Stimulated activated naive B cell treated with anti-CD40 and anti-IgM and Interleukin-4, amounts not matched to agents 10 μg/mL and 1 μg/mL and 100 μg/mL, for 72 hours (primary cell): ENCODE measurements at regions not wholly inside any gene's neighbourhood (a gene's known extent, or its start where the extent isn't known, plus 50 kb on each side); places are given as distances from the start of the nearest gene placed in this dataset.

ENCODE experiments used
- ATAC-seq, 2 donors: fragments of 150-1000 bp; cut with Tn5 transposase; replicated peaks; 2 replicates each; pipeline ENCODE4 v1.10.0; 2021; ENCODE audit warnings: moderate library complexity in 1 of 2
- DNase-seq: peaks from one replicate; pipeline ENCODE4 v3.0.0; 2021
- H3K27ac Mint-ChIP-seq: one replicate; pipeline ENCODE4 v1.8.0; 2022; ENCODE audit warnings: mild to moderate bottlenecking, mixed read lengths
- H3K27me3 Mint-ChIP-seq, 2 donors: one replicate each; pipeline ENCODE4 v1.8.0; 2022; ENCODE audit warnings: mixed read lengths in 2 of 2
- H3K36me3 Mint-ChIP-seq, 2 donors: one replicate each; pipeline ENCODE4 v1.8.0; 2022; ENCODE audit warnings: mixed read lengths in 2 of 2, mild to moderate bottlenecking in 1 of 2
- H3K4me1 Mint-ChIP-seq, 2 donors: one replicate each; pipeline ENCODE4 v1.8.0; 2022; ENCODE audit warnings: mixed read lengths in 2 of 2, mild to moderate bottlenecking in 1 of 2
- H3K4me3 Mint-ChIP-seq, 2 donors: one replicate each; pipeline ENCODE4 v1.8.0; 2022; ENCODE audit warnings: mild to moderate bottlenecking in 2 of 2, mixed read lengths in 2 of 2, moderate library complexity in 1 of 2
- H3K9me3 Mint-ChIP-seq, 2 donors: one replicate each; pipeline ENCODE4 v1.8.0; 2022; ENCODE audit warnings: mixed read lengths in 2 of 2, mild to moderate bottlenecking in 1 of 2

GRCh38 chr3:106540743-106541142 lies 671.9 kb upstream of the CBLB start:
- ATAC-seq (no peak), DNase-seq (no peak)
- Mint-ChIP-seq H3K36me3 (peaks cover 2 to 3% of the 10 kb centered on the region in 2 donors), H3K4me3 (no peak overlapping the region), H3K9me3 (peaks cover 17 to 19% of the 10 kb centered on the region in 2 donors), H3K27me3 (no peaks in the 10 kb centered on the region), H3K4me1 (no peaks in the 10 kb centered on the region), H3K27ac (no peak overlapping the region)

GRCh38 chr3:106542101-106542769 lies 673.4 kb upstream of the CBLB start:
- no peak for ATAC-seq
- no peaks in the 10 kb centered on the region for H3K4me1 Mint-ChIP-seq
- H3K27ac Mint-ChIP-seq: no peak overlapping the region
- DNase-seq: no peak
- H3K9me3 Mint-ChIP-seq: peaks cover 5 to 13% of the 10 kb centered on the region in 2 donors
- H3K27me3 Mint-ChIP-seq: no peaks in the 10 kb centered on the region
- H3K4me3 Mint-ChIP-seq: no peak overlapping the region
- H3K36me3 Mint-ChIP-seq: peaks cover 2 to 6% of the 10 kb centered on the region in 2 donors

- ATAC-seq (no peak), DNase-seq (no peak)
- H3K27ac Mint-ChIP-seq: no peak overlapping the region
- H3K4me1 Mint-ChIP-seq: no peaks in the 10 kb centered on the region
- H3K4me3 Mint-ChIP-seq: no peak overlapping the region
- H3K27me3 Mint-ChIP-seq: no peaks in the 10 kb centered on the region
- H3K9me3 Mint-ChIP-seq: peaks cover 5 to 6% of the 10 kb centered on the region in 2 donors
- peaks cover 0 to 8% of the 10 kb centered on the region in 2 donors for H3K36me3 Mint-ChIP-seq
Observed at GRCh38 chr3:106552351-106553043, 683.7 kb upstream of the CBLB start.

GRCh38 chr3:106560451-106560966 lies 691.7 kb upstream of the CBLB start:
- Mint-ChIP-seq H3K27me3 (no peaks in the 10 kb centered on the region), H3K36me3 (no peaks in the 10 kb centered on the region), H3K27ac (no peak overlapping the region), H3K4me1 (no peaks in the 10 kb centered on the region), H3K9me3 (no peaks in the 10 kb centered on the region), H3K4me3 (no peak overlapping the region)
- ATAC-seq: no peak
- DNase-seq: no peak

GRCh38 chr3:106566277-106566676 lies 697.5 kb upstream of the CBLB start:
- H3K27ac Mint-ChIP-seq: peak overlapping the region; percentile 11
- H3K9me3 Mint-ChIP-seq: no peaks in the 10 kb centered on the region
- no peaks in the 10 kb centered on the region for H3K27me3 Mint-ChIP-seq
- no peaks in the 10 kb centered on the region for H3K36me3 Mint-ChIP-seq
- H3K4me1 Mint-ChIP-seq: peaks cover 6 to 13% of the 10 kb centered on the region in 2 donors
- H3K4me3 Mint-ChIP-seq: peak overlapping the region in 1 of 2 donors; percentile 43
- peak; percentile 29 for DNase-seq
- ATAC-seq: peak; percentile 88 to 97

- H3K36me3 Mint-ChIP-seq: no peaks in the 10 kb centered on the region
- peaks cover 6 to 13% of the 10 kb centered on the region in 2 donors for H3K4me1 Mint-ChIP-seq
- H3K9me3 Mint-ChIP-seq: no peaks in the 10 kb centered on the region
- no peak for DNase-seq
- no peak for ATAC-seq
- no peaks in the 10 kb centered on the region for H3K27me3 Mint-ChIP-seq
- no peak overlapping the region for H3K4me3 Mint-ChIP-seq
- no peak overlapping the region for H3K27ac Mint-ChIP-seq
Observed at GRCh38 chr3:106570426-106570825, 701.6 kb upstream of the CBLB start.

- ATAC-seq (no peak), DNase-seq (no peak)
- H3K36me3 Mint-ChIP-seq: no peaks in the 10 kb centered on the region
- no peaks in the 10 kb centered on the region for H3K9me3 Mint-ChIP-seq
- peaks cover 0 to 6% of the 10 kb centered on the region in 2 donors for H3K27me3 Mint-ChIP-seq
- H3K27ac Mint-ChIP-seq: no peak overlapping the region
- no peak overlapping the region for H3K4me3 Mint-ChIP-seq
- H3K4me1 Mint-ChIP-seq: no peaks in the 10 kb centered on the region
Observed at GRCh38 chr3:106573605-106574004, 704.8 kb upstream of the CBLB start.

GRCh38 chr3:106575029-106575428 lies 706.2 kb upstream of the CBLB start:
- Mint-ChIP-seq H3K27me3 (peaks cover 2 to 6% of the 10 kb centered on the region in 2 donors), H3K4me1 (no peaks in the 10 kb centered on the region), H3K27ac (no peak overlapping the region), H3K36me3 (no peaks in the 10 kb centered on the region), H3K4me3 (no peak overlapping the region), H3K9me3 (no peaks in the 10 kb centered on the region)
- ATAC-seq: no peak
- no peak for DNase-seq

GRCh38 chr3:106577241-106577640 lies 708.4 kb upstream of the CBLB start:
- Mint-ChIP-seq H3K4me3 (no peak overlapping the region), H3K9me3 (no peaks in the 10 kb centered on the region), H3K27me3 (peaks cover 4 to 6% of the 10 kb centered on the region in 2 donors), H3K4me1 (no peaks in the 10 kb centered on the region), H3K27ac (no peak overlapping the region), H3K36me3 (no peaks in the 10 kb centered on the region)
- no peak for ATAC-seq
- no peak for DNase-seq

GRCh38 chr3:106578911-106579310 lies 710.1 kb upstream of the CBLB start:
- H3K27ac Mint-ChIP-seq: no peak overlapping the region
- no peaks in the 10 kb centered on the region for H3K4me1 Mint-ChIP-seq
- ATAC-seq (no peak), DNase-seq (no peak)
- H3K36me3 Mint-ChIP-seq: no peaks in the 10 kb centered on the region
- H3K27me3 Mint-ChIP-seq: peaks cover 4 to 6% of the 10 kb centered on the region in 2 donors
- no peaks in the 10 kb centered on the region for H3K9me3 Mint-ChIP-seq
- no peak overlapping the region for H3K4me3 Mint-ChIP-seq

- ATAC-seq (no peak), DNase-seq (no peak)
- H3K36me3 Mint-ChIP-seq: no peaks in the 10 kb centered on the region
Observed at GRCh38 chr3:106582151-106582550, 713.3 kb upstream of the CBLB start.

GRCh38 chr3:106587551-106587950 lies 718.7 kb upstream of the CBLB start:
- ATAC-seq: no peak
- DNase-seq: no peak
- H3K4me1 Mint-ChIP-seq: no peaks in the 10 kb centered on the region
- peaks cover 0 to 7% of the 10 kb centered on the region in 2 donors for H3K9me3 Mint-ChIP-seq
- H3K27me3 Mint-ChIP-seq: no peaks in the 10 kb centered on the region
- no peak overlapping the region for H3K27ac Mint-ChIP-seq
- no peak overlapping the region for H3K4me3 Mint-ChIP-seq
- H3K36me3 Mint-ChIP-seq: peaks cover 0 to 3% of the 10 kb centered on the region in 2 donors

More at GRCh38 chr3:106582151-106582550, 713.3 kb upstream of the CBLB start:
- Mint-ChIP-seq H3K9me3 (no peaks in the 10 kb centered on the region), H3K27ac (no peak overlapping the region), H3K27me3 (peaks cover 0 to 4% of the 10 kb centered on the region in 2 donors), H3K4me1 (no peaks in the 10 kb centered on the region), H3K4me3 (no peak overlapping the region)

- Mint-ChIP-seq H3K36me3 (peaks cover 0 to 5% of the 10 kb centered on the region in 2 donors), H3K4me3 (no peak overlapping the region), H3K27ac (no peak overlapping the region), H3K4me1 (peaks cover 5 to 6% of the 10 kb centered on the region in 2 donors), H3K27me3 (no peaks in the 10 kb centered on the region), H3K9me3 (peaks cover 6 to 14% of the 10 kb centered on the region in 2 donors)
- no peak for ATAC-seq
- DNase-seq: no peak
Observed at GRCh38 chr3:106588739-106589138, 719.9 kb upstream of the CBLB start.

- no peak overlapping the region for H3K27ac Mint-ChIP-seq
- peaks cover 0 to 9% of the 10 kb centered on the region in 2 donors for H3K36me3 Mint-ChIP-seq
- H3K27me3 Mint-ChIP-seq: no peaks in the 10 kb centered on the region
- DNase-seq (no peak), ATAC-seq (no peak)
- no peak overlapping the region for H3K4me3 Mint-ChIP-seq
- H3K4me1 Mint-ChIP-seq: peaks cover 8 to 9% of the 10 kb centered on the region in 2 donors
- peaks cover 11 to 19% of the 10 kb centered on the region in 2 donors for H3K9me3 Mint-ChIP-seq
Observed at GRCh38 chr3:106589311-106589942, 720.6 kb upstream of the CBLB start.
